ENCODE measurements at regions not wholly inside any gene's neighbourhood (a gene's known extent, or its start where the extent isn't known, plus 50 kb on each side); places are given as distances from the start of the nearest gene placed in this dataset.

DNA sequence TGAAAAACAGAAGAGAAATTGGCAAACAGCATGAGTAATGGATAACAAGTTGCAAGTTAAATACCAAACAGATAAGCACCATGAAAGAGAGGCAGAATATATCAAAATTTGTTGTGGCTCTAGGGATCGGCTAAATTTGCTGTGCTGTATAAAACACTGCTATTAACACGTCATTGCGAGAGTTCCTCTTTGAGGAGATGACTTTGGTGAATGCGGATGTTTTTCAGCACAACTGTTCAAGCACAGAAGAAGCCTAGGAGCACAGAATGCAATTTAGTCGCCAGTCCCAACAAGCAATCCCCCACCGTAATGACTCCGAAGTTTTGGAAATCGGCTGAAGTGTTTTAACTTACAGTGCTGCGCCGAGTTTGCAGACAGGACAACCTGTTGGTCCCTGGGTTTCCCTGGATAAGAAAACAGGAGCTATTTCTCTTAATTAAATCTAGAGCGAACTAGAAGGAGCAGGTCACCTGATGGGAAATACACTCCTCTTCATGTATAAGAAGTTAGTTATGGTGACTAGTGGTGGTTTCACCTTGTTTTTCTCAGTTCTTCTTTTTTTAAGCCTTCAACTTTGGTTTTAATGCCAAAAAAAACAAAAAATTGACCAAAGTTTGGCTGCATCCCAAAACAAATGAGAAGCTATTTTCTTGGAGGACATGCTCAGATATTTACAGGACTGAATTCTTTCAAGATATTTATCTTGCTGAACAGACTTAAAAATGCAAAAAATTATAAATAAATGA, 454.1 kb upstream of the SALL3 start:
- DNase-seq: no peak

DNA sequence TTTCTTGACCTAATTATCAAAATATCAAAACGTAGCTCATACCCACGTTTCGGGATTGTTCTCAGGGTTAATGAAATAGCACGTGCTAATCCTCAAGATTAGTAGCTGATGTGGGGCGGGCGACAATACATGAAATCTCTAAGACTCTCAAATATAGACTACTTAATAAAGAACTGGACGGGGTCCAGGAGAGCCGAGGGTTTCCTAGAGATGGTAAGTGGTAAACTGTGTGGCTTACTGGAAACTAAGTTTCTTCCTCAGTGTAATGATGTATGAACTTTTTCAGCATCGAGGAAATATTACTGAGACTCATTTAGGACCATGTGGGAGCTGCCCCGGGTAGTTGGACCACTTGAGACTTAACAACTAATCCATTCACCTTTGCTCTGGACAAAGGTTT, 453.3 kb upstream of the SALL3 start:
- no peak for DNase-seq

DNA sequence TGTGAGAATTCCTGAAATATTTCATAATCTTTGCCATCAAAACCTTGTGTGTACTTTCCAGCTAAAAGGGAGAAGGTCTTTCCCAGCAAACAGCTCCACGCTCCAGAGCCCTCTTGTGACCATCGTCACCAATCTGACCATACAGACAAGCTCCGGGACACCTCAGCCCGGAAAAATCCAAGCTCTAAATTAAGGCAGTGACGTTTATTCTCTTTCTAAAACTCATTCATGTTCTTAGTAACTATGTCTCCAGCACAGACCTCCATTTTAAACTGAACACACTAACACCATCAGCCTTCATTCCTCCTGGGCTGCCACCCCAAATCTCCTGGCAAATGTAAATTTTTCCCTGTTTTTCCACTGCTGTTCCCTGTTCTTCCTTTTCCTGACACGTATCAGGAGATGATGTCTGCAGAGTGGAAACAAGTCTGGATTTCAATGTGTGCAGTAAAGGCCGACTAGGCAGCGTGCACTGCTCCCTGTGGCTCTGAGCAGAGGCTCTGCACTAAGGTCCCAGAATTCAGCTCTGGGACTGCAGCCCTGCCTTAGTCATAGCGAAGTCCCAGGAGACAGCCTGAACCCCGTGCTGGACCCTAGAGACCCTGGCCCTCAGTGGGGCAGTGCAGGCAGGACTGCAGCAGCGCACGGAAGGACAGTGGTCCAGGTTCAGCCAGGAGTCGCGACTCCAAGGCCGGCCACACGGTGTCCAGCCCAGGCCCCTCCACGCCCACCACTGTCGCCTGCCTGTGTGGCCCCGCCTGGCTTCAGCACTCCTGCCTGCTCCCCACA, 452.5 kb upstream of the SALL3 start:
- no peak for DNase-seq

DNA sequence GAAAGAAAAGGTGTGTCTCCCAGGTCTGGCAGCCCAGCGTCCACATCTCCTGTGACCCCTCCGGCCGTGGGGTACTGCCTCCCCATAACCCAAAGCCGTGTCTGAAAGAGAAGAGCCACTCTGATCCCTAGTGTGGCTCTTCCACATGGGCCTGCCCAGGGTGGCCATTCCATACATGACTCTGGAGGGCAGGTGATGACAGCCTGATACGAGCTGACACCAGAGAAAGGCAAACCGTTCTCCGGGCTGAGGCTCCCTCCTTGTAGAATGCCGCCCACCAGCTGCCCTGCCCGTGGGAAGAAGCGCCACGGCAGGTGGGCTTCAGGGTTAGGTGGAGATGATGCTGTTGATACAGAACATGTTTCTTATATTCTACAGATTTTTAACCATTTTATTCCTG, 451.6 kb upstream of the SALL3 start:
- no peak for DNase-seq

DNA sequence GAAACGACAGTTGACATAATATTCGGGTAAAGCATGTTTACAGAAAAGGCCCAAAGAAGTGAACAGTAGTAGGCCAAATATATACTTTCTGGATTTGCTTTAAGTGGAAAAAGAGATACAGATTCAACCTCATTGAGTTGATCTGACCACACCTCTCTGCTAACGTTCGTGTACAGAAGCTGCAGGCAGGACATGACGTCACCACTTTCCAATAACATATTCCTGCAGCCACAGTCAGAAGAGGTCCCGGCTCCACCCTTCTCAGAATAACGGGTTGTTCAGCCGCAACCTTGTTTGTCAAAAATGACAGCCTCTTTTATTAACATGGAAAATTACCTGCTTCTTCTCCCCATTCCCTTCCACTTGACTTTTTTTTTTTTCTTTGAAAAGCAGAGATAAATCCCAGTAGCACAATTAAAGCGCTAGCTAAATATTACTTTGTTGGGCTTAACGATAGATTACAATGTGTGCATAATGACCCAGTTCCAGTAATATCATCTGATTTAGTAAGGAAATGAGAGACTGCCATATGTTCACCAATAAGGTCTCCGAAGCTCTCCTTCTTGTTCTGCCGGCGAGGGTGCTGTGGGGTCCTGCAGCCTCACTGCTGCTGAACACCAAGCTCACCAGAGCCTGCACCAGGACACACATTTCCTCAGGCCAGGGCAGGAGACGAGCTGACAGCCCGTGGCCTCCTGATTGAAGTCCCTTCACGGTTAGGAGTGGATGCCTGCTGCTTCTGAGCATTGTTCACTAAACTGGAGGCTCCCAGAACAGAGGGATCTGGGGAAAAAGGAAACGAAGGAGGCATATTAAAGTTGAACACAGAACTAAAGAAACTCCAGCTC, 451.0 kb upstream of the SALL3 start:
- DNase-seq: no peak

DNA sequence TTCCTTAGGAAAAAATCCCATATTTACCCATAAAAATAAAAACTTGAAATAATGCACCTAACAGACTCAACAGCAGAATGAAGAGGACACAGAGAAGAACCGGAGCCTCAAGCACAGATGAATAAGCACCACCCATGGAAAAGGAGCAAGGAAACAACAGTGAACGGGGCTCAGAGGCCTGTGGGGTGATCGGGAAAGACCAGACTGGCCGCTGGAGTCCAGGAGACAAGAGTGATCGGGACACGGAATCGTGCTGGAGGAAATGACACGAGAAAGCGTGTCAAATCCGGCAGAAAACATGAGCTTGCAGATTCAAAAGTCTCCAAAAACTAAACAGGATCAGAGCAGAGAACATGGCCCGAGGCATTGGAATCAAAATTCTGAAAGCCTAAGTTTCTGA, 448.0 kb upstream of the SALL3 start:
- no peak for DNase-seq

DNA sequence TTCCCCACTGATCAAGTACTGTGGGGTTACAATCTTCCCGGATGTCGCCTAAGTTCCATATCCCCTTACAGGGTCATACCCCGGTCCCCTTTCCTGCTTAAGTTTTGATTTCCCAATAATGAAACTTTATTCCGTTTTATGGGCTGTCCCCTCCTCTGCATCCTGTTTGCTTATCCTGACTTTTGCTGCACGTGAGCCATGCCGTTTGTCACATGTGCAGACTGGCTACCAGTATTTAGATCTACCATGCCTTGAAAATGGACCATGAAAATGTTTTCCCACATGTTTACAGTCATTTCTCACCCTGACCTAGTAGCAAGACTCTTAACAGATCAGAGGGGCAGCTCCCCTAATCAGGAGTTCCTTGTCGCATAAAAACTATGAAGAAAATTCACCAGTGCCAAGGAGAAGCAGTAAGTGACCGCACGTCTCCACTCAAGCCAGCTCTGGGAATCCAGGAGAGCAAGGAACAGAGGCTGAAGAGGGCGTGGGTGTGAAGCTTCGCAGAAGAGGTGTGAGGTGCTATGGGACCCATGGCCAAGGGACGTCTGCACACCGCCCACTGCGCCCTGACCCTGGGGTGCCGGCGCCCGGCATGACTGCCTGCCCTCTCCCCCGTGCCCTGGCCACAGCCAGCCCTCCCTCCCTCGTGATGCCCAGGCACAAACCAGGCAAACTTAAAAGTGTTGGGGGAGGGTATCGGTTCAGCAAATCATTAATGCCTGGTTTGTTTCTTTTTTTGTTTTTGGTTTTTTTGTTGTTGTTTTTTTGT, 440.8 kb upstream of the SALL3 start:
- no peak for DNase-seq

DNA sequence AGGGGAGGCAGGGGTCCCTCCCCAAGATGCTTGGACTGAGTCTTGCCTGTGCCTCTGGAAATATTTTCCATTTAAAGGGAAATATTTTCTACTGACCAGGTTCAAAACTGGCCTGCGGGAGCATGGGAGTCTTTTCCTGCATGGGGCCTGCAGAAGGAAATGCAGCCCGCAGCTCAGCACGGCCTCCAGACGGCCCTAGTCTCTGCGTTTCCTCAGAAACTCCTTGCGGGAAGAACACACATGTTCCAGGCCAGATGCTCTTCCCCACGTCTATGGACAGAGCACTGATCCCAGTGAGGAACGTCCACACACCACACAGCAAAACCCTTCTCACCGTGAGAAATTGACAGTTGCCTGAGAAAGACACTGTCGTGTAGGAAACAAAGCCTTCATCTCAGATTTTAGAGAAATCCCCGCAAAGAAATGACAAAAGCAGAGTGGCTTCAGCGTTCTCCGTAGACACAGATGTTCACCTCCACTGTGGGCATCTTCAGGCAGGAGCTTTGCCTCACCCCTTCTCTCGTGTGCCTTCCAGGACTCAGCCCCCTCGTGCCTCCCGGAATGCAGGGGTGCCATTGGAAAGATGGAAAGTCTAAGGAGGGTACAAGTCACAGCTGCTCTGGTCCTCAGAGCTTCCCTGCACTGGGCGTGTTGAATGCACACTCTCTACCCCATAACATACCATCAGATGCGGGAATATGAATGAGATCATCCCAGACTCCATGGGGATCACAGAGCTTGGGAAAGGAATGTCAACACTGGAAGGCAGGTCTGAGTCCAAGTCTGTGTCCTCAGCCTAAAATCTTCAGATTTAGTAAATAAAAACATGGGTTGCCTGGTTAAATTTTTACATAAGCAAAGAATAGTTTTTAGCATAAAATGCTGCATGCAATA, 438.7 kb upstream of the SALL3 start:
- DNase-seq: no peak

DNA sequence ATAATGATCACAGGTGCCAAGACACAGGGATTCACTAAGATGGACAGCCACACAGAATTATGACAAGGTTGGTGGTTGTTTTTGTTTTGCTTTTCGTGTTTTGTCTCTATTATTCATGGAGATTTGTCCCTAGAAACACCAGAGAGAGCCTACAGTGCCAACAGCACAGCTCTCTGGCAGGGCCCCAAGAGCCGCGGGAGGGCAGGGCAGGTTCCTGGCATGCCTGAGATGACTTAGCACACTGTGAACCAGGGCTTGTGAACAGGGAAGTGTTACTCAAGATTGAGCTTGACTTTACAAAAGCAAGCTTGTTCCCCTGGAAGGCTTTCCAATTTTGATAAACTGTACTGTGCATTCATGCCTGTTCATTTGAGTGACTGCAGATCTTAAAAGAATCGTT, 437.4 kb upstream of the SALL3 start:
- DNase-seq: no peak

DNA sequence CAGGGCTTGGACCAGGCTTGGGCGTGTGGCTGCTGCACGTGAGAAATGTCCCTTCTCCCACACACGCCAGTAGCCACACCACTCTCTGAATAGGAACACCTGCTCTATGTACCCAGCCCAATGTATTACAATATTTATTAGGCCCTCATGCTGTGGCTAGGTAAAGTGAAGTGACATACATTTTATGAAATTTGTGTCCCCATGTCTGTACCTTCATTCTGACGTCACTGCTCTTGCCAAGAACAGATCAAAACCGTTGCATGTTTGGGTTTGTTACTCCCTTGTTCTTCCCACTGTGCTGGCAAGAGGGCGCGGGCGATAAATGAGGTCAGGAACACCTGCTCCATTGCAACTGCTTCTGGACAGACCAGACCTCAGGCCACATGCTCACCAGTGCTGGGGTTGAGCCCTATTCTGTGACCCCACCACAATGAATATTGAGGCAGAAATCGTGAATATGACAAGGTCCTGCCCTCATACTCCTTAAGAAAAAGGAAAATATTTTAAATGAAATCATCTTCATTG, 436.4 kb upstream of the SALL3 start:
- no peak for DNase-seq

DNA sequence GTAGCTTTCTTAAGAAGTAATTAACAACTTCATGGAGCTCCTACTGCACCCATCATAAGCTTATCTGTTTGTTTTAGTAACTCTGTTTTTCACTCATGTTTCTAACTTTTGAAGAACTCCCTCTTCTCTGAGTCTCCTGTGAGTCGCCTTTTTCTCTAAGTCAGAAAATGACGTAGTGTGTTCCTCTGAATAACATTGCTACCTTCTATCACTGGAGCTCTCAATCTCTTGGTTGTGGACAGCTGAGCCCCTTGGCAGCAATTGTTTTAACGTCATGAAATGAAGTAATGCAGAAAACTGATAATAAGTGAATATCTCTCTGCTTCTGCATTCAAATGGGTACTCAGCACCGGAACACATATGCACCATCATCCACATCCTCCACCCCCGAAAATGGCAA, 433.3 kb upstream of the SALL3 start:
- DNase-seq: no peak

DNA sequence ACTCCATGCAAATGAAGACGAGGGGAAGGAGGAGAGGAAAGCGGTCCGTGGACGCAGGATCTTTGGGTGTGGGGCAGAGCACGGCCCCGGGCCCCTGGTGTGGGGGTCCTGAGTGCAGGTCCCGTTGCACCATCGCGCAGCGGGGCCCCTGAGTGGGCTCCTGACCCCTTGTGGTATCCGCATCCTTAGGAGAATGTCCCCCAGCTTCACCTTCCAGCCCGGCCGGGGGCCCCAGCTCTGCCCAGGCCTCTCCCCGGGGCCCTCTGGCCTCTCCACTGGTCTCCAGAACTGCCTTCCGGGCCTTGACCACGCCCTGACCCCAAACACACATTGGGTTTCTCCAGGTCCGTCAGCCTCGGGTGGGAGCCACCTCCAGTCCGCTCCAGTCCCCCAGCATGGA, 431.8 kb upstream of the SALL3 start:
- DNase-seq: no peak

DNA sequence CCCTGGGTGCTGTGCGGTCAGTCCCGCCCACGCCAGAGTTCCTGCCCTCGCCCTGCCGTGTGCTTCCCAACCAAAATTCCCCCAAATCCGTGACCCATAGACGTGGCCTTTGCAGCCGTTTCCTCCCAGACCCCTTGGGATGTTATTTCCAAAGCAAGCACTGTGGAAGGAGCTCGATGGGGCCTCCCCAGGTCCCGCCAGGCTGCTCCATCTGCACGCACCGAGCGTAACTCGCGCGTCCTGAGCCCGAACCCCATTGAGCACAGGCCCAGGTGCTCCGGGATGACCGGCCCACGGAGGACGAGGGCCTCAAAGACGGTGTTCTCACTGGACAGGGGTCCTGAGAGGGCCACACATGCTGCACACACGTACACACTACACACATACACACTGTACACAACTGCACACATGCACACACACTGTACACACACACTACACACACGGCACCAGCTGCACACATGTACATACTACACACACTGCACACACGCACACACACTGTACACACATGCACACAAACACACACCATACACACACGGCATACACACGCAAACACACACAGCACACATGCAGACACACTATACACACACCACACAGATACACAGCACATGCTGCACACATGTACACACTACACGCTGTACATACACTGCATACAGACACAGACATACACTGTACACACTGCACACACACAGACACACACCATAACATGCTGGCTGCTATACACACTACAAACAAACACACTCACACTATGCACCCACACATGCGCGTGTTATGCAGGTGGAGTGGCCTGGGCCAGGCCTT, 431.2 kb upstream of the SALL3 start:
- no peak for DNase-seq

DNA sequence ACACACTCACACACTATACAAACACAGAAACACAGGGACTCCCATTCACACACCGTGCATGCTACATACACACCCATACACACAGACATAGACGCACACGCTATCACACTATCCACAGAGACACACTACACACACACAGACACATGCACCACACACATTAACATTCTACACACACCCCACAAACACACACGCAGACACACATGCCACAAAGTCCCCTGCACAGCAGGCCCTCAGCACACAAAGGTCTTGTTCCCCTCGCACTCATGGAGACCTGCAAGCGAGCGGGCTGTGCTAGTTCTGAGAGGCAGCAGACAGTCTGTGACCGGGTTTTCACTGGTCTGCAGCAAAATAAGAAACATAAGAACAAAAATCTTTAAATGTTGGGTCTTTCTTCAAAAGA, 429.6 kb upstream of the SALL3 start:
- DNase-seq: no peak

DNA sequence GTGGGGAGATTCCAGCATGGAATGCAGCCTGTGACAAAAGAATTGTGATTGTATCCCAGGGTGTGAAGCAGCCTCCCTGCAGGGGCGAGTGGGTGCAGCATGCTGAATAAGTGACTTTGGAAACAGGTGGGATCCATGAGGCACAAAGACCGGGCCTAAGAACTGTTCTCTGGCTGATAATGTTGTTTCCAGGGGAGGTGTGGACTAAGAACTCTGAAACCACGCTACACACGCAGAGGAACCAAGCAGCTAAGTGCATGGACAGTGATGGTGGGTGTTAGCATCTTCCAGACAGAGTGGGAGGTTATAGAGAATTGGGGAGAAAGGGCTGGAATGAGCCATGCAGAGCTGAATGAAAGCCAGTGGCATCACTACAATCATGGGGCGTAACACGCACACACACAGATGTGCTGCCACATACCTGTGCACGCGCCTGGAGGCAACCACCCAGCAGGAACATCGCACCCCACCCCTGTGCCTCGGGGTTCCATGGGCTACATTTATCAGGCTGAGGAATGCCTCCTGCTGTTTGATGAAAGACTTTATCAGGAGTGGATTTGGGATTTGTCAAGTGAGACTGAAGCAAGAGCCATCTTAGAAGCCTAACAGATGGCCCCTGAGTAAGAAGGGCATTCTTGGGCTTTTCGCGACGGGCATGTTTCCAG, 424.5 kb upstream of the SALL3 start:
- no peak for DNase-seq

DNA sequence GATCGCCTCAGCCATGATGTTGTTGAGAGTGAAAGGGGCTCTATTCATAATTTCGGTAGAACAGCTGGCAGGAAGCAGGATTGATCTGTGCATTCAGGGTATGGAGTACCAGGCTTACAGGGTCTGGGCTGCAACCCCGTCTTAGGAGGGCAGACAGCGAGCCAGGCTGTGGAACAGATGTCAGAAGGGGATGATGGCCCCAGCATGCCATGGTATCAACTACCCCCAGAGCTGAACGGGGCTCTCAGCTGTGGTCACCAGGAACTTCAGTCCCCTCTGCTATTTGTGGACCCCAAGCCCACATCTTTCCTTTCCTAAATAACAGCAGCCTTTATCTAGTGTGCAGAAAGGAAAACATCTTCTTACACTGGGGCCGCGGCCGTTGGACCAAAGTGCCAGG, 422.2 kb upstream of the SALL3 start:
- no peak for DNase-seq

DNA sequence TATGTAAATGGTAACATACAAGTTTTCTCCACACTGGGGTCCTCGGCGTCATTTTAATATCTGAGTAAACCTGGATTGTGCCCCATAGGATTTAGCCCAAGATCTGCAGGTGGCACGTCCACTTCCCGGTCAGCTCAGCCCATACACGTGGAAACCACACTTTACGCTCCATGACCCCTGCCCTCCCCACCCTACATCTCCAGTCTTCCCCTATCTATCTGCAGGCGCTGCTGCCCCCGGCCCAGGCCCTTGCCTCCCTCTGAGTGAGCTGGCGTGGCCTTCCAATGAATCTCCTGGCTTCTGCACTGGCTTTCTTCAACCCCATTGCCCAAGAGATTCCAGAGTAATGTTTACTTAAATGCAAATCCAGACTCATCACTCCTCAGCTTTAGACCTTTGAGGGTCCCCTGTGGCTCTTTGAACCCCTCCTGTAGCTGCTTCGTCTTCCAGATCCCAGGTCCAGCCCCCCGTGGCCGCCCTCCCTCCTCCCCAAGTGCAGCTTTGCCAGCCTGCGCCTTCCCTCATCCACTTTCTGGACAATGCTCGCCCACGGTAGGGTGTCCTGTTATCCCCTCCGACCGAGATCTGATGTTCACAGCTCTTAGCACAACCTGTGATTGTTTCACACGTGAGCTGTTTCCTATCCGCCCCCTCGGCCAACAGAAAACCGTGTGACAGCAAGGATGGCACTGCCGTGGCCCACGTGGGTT, 421.4 kb upstream of the SALL3 start:
- DNase-seq: no peak

DNA sequence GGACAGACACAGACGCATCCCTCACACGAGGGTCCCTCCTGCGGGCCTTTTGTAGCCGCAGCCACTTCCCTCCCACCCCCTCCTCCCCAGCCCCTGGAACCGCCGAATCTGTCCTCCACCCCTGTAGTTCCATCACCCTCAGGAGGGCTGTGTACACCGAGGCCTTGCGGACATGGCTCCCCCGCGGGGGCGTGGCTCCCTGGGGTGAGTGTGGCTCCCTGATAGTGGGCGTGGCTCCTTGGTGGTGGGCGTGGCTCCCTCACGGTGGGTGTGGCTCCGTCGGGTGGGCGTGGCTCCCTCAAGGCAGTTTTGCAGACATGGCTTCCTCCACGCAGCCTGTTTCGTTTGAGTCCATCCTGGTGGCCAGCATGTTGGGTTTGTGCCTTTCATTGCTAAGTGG, 420.7 kb upstream of the SALL3 start:
- no peak for DNase-seq

DNA sequence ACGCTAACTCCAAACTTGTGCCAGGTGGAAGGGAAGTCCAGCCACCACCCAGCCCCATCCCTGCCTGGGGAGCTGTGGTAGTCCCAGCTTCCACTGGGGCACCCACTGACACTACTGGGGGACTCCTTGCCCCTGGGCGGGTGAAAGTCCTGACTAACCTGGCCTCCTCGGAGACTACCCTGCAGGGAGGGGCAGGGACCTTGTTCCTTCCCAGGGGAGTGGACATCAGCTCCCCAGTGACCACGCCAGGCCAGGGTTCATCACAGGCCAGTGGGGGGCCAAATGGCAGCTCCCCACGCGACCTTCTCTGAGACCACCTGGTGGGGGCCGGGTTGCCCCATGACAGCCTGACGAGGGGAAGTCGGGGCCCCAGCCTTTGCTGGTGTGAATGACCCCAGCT, 420.0 kb upstream of the SALL3 start:
- DNase-seq: no peak

Data from stimulated activated CD4-positive, alpha-beta T cell treated with anti-CD3 and anti-CD28 coated beads, Interleukin-15, amount 100 ng/mL, for 24 hours (primary cell).